H9 (cell line): ENCODE measurements at regions not wholly inside any gene's neighbourhood (a gene's known extent, or its start where the extent isn't known, plus 50 kb on each side); places are given as distances from the start of the nearest gene placed in this dataset.

Experiments
- DNase-seq: peaks from one replicate; pipeline ENCODE4 v3.0.0-alpha.2; 2017
- H2AFZ ChIP-seq: one replicate; pipeline ENCODE4 v1.6.1; 2013; ENCODE audit warnings: mild to moderate bottlenecking, low read length, control low read depth, moderate library complexity
- H2AK5ac ChIP-seq: 2 replicates; pipeline ENCODE4 v1.6.1; 2013; ENCODE audit warnings: low read length, control low read depth, mixed read lengths; ENCODE audit not compliant: insufficient read length
- H2BK120ac ChIP-seq: one replicate; pipeline ENCODE4 v1.6.1; 2013; ENCODE audit warnings: low read depth, mild to moderate bottlenecking, low read length, control low read depth, inconsistent platforms; ENCODE audit not compliant: poor library complexity, severe bottlenecking
- H2BK12ac ChIP-seq: 2 replicates; pipeline ENCODE4 v1.6.1; 2013; ENCODE audit warnings: low read length, control low read depth, mixed read lengths, low read depth; ENCODE audit not compliant: insufficient read length
- H2BK15ac ChIP-seq: 2 replicates; pipeline ENCODE4 v1.6.1; 2013; ENCODE audit warnings: low read depth, low read length, control low read depth
- H2BK20ac ChIP-seq: one replicate; pipeline ENCODE4 v1.6.1; 2013; ENCODE audit warnings: low read depth, mild to moderate bottlenecking, low read length, control low read depth, inconsistent platforms; ENCODE audit not compliant: poor library complexity, severe bottlenecking
- H2BK5ac ChIP-seq: 2 replicates; pipeline ENCODE4 v1.6.1; 2013; ENCODE audit warnings: low read length, control low read depth, mixed read lengths; ENCODE audit not compliant: insufficient read length
- H3K14ac ChIP-seq: 2 replicates; pipeline ENCODE4 v1.6.1; 2013; ENCODE audit warnings: low read length, control low read depth; ENCODE audit not compliant: insufficient read depth
- H3K18ac ChIP-seq: 2 replicates; pipeline ENCODE4 v1.6.1; 2013; ENCODE audit warnings: low read depth, mild to moderate bottlenecking, mixed read lengths, low read length, control low read depth; ENCODE audit not compliant: insufficient read length
- H3K23ac ChIP-seq: 2 replicates; pipeline ENCODE4 v1.6.1; 2013; ENCODE audit warnings: low read length, control low read depth, mixed read lengths, low read depth; ENCODE audit not compliant: insufficient read length
- H3K23me2 ChIP-seq: 2 replicates; pipeline ENCODE4 v1.6.1; 2013; ENCODE audit warnings: low read depth, mild to moderate bottlenecking, mixed read lengths, low read length, control low read depth; ENCODE audit not compliant: insufficient read length, poor library complexity, severe bottlenecking
- H3K27ac ChIP-seq: 2 replicates; pipeline ENCODE4 v1.5.1; 2013; ENCODE audit warnings: low read length, control low read depth, mixed read lengths, low read depth; ENCODE audit not compliant: insufficient read length
- H3K27me3 ChIP-seq: 2 replicates; pipeline ENCODE4 v1.6.1; 2013; ENCODE audit warnings: low read length, control low read depth, inconsistent platforms; ENCODE audit not compliant: insufficient read depth
- H3K4ac ChIP-seq: 2 replicates; pipeline ENCODE4 v1.6.1; 2013; ENCODE audit warnings: low read depth, mild to moderate bottlenecking, control low read depth, inconsistent platforms, low read length, moderate library complexity
- H3K4me1 ChIP-seq: 2 replicates; pipeline ENCODE4 v1.6.1; 2013; ENCODE audit warnings: low read length, control low read depth, inconsistent platforms; ENCODE audit not compliant: insufficient read depth
- H3K4me2 ChIP-seq: 2 replicates; pipeline ENCODE4 v1.6.1; 2013; ENCODE audit warnings: low read length, control low read depth, mixed read lengths; ENCODE audit not compliant: insufficient read length, insufficient read depth
- H3K56ac ChIP-seq: 2 replicates; pipeline ENCODE4 v1.6.1; 2013; ENCODE audit warnings: low read depth, mild to moderate bottlenecking, mixed read lengths, low read length, control low read depth; ENCODE audit not compliant: insufficient read length
- H3K79me1 ChIP-seq: 2 replicates; pipeline ENCODE4 v1.6.1; 2013; ENCODE audit warnings: low read depth, mild to moderate bottlenecking, moderate library complexity, low read length, control low read depth, inconsistent platforms; ENCODE audit not compliant: insufficient read depth, poor library complexity, severe bottlenecking
- H3K79me2 ChIP-seq: 2 replicates; pipeline ENCODE4 v1.6.1; 2013; ENCODE audit warnings: low read length, control low read depth, inconsistent platforms; ENCODE audit not compliant: insufficient read depth
- H3K9ac ChIP-seq: 2 replicates; pipeline ENCODE4 v1.6.1; 2013; ENCODE audit warnings: low read length, control low read depth, mixed read lengths; ENCODE audit not compliant: insufficient read length; ENCODE audit errors: extremely low read depth
- H3K9me3 ChIP-seq: one replicate; pipeline ENCODE4 v1.6.1; 2013; ENCODE audit warnings: low read depth, low read length, inconsistent platforms; ENCODE audit not compliant: control insufficient read depth
- H3T11ph ChIP-seq: one replicate; pipeline ENCODE4 v1.6.1; 2013; ENCODE audit warnings: mild to moderate bottlenecking, low read length, control low read depth, inconsistent platforms
- H4K20me1 ChIP-seq: one replicate; pipeline ENCODE4 v1.6.1; 2013; ENCODE audit not compliant: control insufficient read depth, insufficient read length, insufficient read depth
- H4K5ac ChIP-seq: 2 replicates; pipeline ENCODE4 v1.6.1; 2013; ENCODE audit warnings: low read depth, mild to moderate bottlenecking, mixed read lengths, low read length, control low read depth; ENCODE audit not compliant: insufficient read length
- H4K8ac ChIP-seq: replicated peaks from 2 replicates; pipeline ENCODE4 v1.6.1; 2013; ENCODE audit warnings: low read length, control low read depth, mixed read lengths, low read depth; ENCODE audit not compliant: insufficient read length
- H4K91ac ChIP-seq: 2 replicates; pipeline ENCODE4 v1.6.1; 2013; ENCODE audit warnings: low read depth, mild to moderate bottlenecking, moderate library complexity, mixed read lengths, low read length, control low read depth; ENCODE audit not compliant: insufficient read length
- H3K27ac Mint-ChIP-seq, 3 experiments: 2 replicates in 2 of 3; 3 replicates in 1 of 3; pipeline ENCODE4 v1.8.0; 2020 to 2021; ENCODE audit warnings: mixed read lengths in 3 of 3, mild to moderate bottlenecking in 1 of 3, moderate library complexity in 1 of 3
- H3K27me3 Mint-ChIP-seq: 2 replicates; pipeline ENCODE4 v1.8.0; 2021; ENCODE audit warnings: low read depth, mild to moderate bottlenecking, moderate library complexity, mixed read lengths
- H3K36me3 Mint-ChIP-seq, 3 experiments: 2 replicates in 2 of 3; 3 replicates in 1 of 3; pipeline ENCODE4 v1.8.0; 2020 to 2021; ENCODE audit warnings: low read depth in 3 of 3, mixed read lengths in 3 of 3; ENCODE audit not compliant: insufficient read depth in 1 of 3
- H3K4me1 Mint-ChIP-seq, 2 experiments: 2 replicates each; pipeline ENCODE4 v1.8.0; 2020; ENCODE audit warnings: mixed read lengths in 2 of 2
- H3K4me3 Mint-ChIP-seq, 2 experiments: 2 replicates in 1 of 2; 3 replicates in 1 of 2; pipeline ENCODE4 v1.8.0; 2020 to 2021; ENCODE audit warnings: mild to moderate bottlenecking in 2 of 2, mixed read lengths in 2 of 2, moderate library complexity in 1 of 2
- H3K9me3 Mint-ChIP-seq, 2 experiments: 2 replicates in 1 of 2; 3 replicates in 1 of 2; pipeline ENCODE4 v1.8.0; 2020; ENCODE audit warnings: mild to moderate bottlenecking in 2 of 2, mixed read lengths in 2 of 2, moderate library complexity in 1 of 2
- CTCF ChIP-seq: fragments of 200-600 bp; sonication (generic); conservative IDR thresholded peaks from 3 replicates; pipeline ENCODE4 v1.8.0; 2021; ENCODE audit warnings: antibody characterized with exemption, mild to moderate bottlenecking
- WGBS: extraction: QIAGEN DNeasy Blood & Tissue Kit; methylation state at CpG from one replicate; pipeline ENCODE4 v1.1.7; 2013; ENCODE audit warnings: missing lambda C conversion rate, low lambda C conversion rate, mixed read lengths; ENCODE audit not compliant: insufficient read length; ENCODE audit errors: extremely low coverage; 5-methylcytosine and 5-hydroxymethylcytosine counted together

- Mint-ChIP-seq H3K4me1 (no peaks in the 10 kb centered on the region), H3K4me3 (no peak overlapping the region), H3K27me3 (peaks cover 4% of the 10 kb centered on the region), H3K36me3 (peaks cover 7 to 56% (median 11%) of the 10 kb centered on the region in 3 experiments), H3K27ac (no peak overlapping the region; a peak in 1 of 7 replicates), H3K9me3 (peaks cover 81 to 89% of the 10 kb centered on the region in 2 experiments)
- Histone ChIP-seq H3K4me1 (no peaks in the 10 kb centered on the region), H2BK15ac (no peak overlapping the region), H3K23ac (no peak overlapping the region), H3K56ac (no peak overlapping the region), H3K27ac (no peak overlapping the region), H3K9ac (no peak overlapping the region), H3K14ac (no peak overlapping the region), H2BK20ac (no peak overlapping the region), H2BK120ac (no peak overlapping the region), H3K4ac (no peak overlapping the region), H4K20me1 (no peaks in the 10 kb centered on the region), H3T11ph (no peak overlapping the region), H4K91ac (no peak overlapping the region), H2BK12ac (no peak overlapping the region), H3K4me2 (no peak overlapping the region), H3K27me3 (no peaks in the 10 kb centered on the region), H3K79me2 (no peaks in the 10 kb centered on the region), H2AFZ (no peak overlapping the region), H3K23me2 (no peaks in the 10 kb centered on the region), H3K9me3 (peaks cover 24% of the 10 kb centered on the region), H2BK5ac (no peak overlapping the region), H3K79me1 (no peaks in the 10 kb centered on the region), H2AK5ac (no peak overlapping the region), H4K5ac (no peak overlapping the region), H4K8ac (no peak overlapping the region), H3K18ac (no peak overlapping the region)
- no peak for TF ChIP-seq CTCF
- DNase-seq = no peak
- no CpG with 5 or more reads among the region's 7 CpGs for WGBS
Measured at GRCh38 chr7:153942036-153942435, 110.2 kb upstream of the DPP6 start.
